ENCODE measurements at regions not wholly inside any gene's neighbourhood (a gene's known extent, or its start where the extent isn't known, plus 50 kb on each side); places are given as distances from the start of the nearest gene placed in this dataset.

DNA sequence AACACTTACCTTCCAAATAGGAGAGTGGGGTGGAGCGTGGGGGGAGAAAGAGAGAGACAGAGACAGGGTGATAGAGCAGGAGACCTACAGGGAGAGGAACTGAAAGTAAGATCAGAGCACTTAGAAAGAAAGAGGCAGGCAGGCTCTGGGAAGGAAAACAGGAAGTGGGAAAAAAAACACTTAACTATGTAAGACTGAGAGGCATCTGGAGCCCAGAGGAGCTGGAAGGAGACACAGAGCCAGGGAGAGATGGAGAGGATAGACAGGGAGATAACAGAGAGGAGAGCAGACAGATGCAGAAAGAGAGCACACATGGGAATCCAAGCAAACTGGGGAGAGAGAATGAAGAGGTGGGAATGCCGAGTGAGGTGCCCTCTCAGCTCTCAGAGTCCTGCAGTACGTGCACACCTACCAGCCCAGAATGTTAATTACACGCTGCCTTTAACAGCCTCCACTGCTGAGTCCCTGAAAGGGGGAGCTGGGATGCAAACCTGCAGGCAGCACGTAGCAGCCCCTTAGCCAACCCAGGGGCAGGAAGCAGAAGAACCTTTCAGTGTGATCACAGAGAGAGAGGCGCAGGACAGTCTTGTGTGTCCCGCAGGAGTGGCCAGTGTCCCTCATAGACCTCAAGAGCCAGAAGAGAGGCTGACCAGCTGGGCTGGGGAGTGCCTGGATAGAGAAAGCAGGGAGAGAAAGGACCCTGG is 132.7 kb upstream of the LRFN2 start:
- Histone ChIP-seq H3K9me3 (ENCODE audit: control insufficient read depth in 1 of 2, insufficient read depth in 1 of 2, low read depth in 1 of 2, low read length in 2 of 2) (no peaks in the 10 kb centered on the region), H3K79me2 (ENCODE audit: insufficient read depth, low read length) (no peaks in the 10 kb centered on the region), H4K20me1 (ENCODE audit: insufficient read depth) (no peaks in the 10 kb centered on the region), H3K4me2 (ENCODE audit: low read length) (no peak overlapping the region), H3K27me3 (ENCODE audit: insufficient read depth, low read length) (no peaks in the 10 kb centered on the region), H3K9ac (ENCODE audit: low read length) (no peak overlapping the region), H3K9me2 (ENCODE audit: insufficient read depth) (no peaks in the 10 kb centered on the region), H3K27ac (ENCODE audit: low read depth, low read length) (no peak overlapping the region), H3K36me3 (ENCODE audit: control insufficient read depth in 1 of 2, insufficient read depth in 2 of 2, low read length in 2 of 2) (no peaks in the 10 kb centered on the region), H3K4me1 (ENCODE audit: control insufficient read depth in 1 of 2, insufficient read depth in 2 of 2, low read length in 2 of 2) (no peaks in the 10 kb centered on the region), H2AFZ (ENCODE audit: low read depth, low read length, poor library complexity, severe bottlenecking) (no peak overlapping the region), H3K4me3 (replicated peaks in 1 of 2; ENCODE audit: low read depth in 1 of 2, low read length in 2 of 2) (no peak overlapping the region)
- POLR2A ChIA-PET: no interaction called here
- CTCF ChIA-PET: no interaction called here
- RAD21 ChIA-PET (ENCODE audit: low non-redundant PET in 1 of 2, low total read pairs in 2 of 2, uncharacterized antibody in 2 of 2, unreplicated experiment in 2 of 2): no interaction called here
- no TSS peak for BruUV-seq (replicated peaks)
- no peak for ATAC-seq
- TF ChIP-seq, protein P1, sequence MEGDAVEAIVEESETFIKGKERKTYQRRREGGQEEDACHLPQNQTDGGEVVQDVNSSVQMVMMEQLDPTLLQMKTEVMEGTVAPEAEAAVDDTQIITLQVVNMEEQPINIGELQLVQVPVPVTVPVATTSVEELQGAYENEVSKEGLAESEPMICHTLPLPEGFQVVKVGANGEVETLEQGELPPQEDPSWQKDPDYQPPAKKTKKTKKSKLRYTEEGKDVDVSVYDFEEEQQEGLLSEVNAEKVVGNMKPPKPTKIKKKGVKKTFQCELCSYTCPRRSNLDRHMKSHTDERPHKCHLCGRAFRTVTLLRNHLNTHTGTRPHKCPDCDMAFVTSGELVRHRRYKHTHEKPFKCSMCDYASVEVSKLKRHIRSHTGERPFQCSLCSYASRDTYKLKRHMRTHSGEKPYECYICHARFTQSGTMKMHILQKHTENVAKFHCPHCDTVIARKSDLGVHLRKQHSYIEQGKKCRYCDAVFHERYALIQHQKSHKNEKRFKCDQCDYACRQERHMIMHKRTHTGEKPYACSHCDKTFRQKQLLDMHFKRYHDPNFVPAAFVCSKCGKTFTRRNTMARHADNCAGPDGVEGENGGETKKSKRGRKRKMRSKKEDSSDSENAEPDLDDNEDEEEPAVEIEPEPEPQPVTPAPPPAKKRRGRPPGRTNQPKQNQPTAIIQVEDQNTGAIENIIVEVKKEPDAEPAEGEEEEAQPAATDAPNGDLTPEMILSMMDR (IDR thresholded peaks at IDR 0.05 in 2 of 3, conservative IDR thresholded peaks at IDR 0.05 in 1 of 3; ENCODE audit: borderline replicate concordance in 1 of 3, insufficient read depth in 1 of 3, low read depth in 2 of 3, low read length in 2 of 3): no peak
- intact Hi-C loops (cut with micrococcal nuclease): no loop called here
- DNase-seq (ENCODE audit: low read depth, low spot score): no peak

DNA sequence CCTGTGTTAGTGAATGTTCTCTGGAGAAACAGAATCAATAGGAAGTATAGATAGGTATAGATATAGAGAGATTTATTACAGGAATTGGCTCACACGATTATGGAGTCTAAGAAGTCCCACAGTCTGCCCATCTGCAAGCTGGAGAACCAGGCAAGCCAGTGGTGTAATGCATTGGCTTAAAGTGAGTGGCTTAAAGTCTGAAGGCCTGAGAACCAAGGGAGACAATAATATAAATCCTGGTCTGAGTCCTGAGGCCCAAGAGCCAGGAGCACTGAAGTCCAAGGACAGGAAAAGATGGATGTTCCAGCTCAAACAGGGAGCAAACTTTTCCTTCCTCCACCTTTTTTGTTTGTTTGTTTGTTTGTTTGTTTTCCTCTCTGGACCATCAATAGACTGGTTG is 131.2 kb upstream of the LRFN2 start:
- no peak overlapping the region for H3K4me3 ChIP-seq (replicated peaks in 1 of 2; ENCODE audit: low read depth in 1 of 2, low read length in 2 of 2)
- no peaks in the 10 kb centered on the region for H3K9me3 ChIP-seq (ENCODE audit: control insufficient read depth in 1 of 2, insufficient read depth in 1 of 2, low read depth in 1 of 2, low read length in 2 of 2)
- H3K4me2 ChIP-seq (ENCODE audit: low read length): no peak overlapping the region
- H3K4me1 ChIP-seq (ENCODE audit: control insufficient read depth in 1 of 2, insufficient read depth in 2 of 2, low read length in 2 of 2): no peaks in the 10 kb centered on the region
- ChIA-PET RAD21 (ENCODE audit: low non-redundant PET in 1 of 2, low total read pairs in 2 of 2, uncharacterized antibody in 2 of 2, unreplicated experiment in 2 of 2) (no interaction called here), POLR2A (no interaction called here), CTCF (no interaction called here)
- intact Hi-C loops (cut with micrococcal nuclease): no loop called here
- BruUV-seq (replicated peaks): no TSS peak
- DNase-seq (ENCODE audit: low read depth, low spot score) (no peak), ATAC-seq (no peak)
- H3K27me3 ChIP-seq (ENCODE audit: insufficient read depth, low read length): no peaks in the 10 kb centered on the region
- TF ChIP-seq SP1 (IDR thresholded peaks at IDR 0.05; ENCODE audit: low read depth) (no peak), CBX3 (IDR thresholded peaks at IDR 0.05; ENCODE audit: low read depth) (no peak), EZH2phosphoT487 (IDR thresholded peaks at IDR 0.05; ENCODE audit: borderline replicate concordance) (no peak), YY1 (IDR thresholded peaks at IDR 0.05; ENCODE audit: extremely low read depth, insufficient replicate concordance, low read depth, low read length) (no peak), POLR2A (IDR thresholded peaks at IDR 0.05; ENCODE audit: borderline replicate concordance, extremely low read depth, insufficient read depth, insufficient read length) (no peak), JUND (IDR thresholded peaks at IDR 0.05) (no peak), SIN3A (IDR thresholded peaks at IDR 0.05; ENCODE audit: low read depth) (no peak), SRF (IDR thresholded peaks at IDR 0.05; ENCODE audit: low read depth) (no peak), ZFX (IDR thresholded peaks at IDR 0.05) (no peak), POLR2AphosphoS5 (IDR thresholded peaks at IDR 0.05; ENCODE audit: low read depth, low read length) (no peak)
- TF ChIP-seq, protein P2, sequence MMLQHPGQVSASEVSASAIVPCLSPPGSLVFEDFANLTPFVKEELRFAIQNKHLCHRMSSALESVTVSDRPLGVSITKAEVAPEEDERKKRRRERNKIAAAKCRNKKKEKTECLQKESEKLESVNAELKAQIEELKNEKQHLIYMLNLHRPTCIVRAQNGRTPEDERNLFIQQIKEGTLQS (IDR thresholded peaks at IDR 0.05): no peak
- no peaks in the 10 kb centered on the region for H3K36me3 ChIP-seq (ENCODE audit: control insufficient read depth in 1 of 2, insufficient read depth in 2 of 2, low read length in 2 of 2)
- no peaks in the 10 kb centered on the region for H4K20me1 ChIP-seq (ENCODE audit: insufficient read depth)
- no peaks in the 10 kb centered on the region for H3K9me2 ChIP-seq (ENCODE audit: insufficient read depth)
- no peaks in the 10 kb centered on the region for H3K79me2 ChIP-seq (ENCODE audit: insufficient read depth, low read length)
- no peak overlapping the region for H2AFZ ChIP-seq (ENCODE audit: low read depth, low read length, poor library complexity, severe bottlenecking)
- no peak overlapping the region for H3K9ac ChIP-seq (ENCODE audit: low read length)
- no peak overlapping the region for H3K27ac ChIP-seq (ENCODE audit: low read depth, low read length)

Measured in HCT116 (cell line).